ENCODE measurements at regions not wholly inside any gene's neighbourhood (a gene's known extent, or its start where the extent isn't known, plus 50 kb on each side); places are given as distances from the start of the nearest gene placed in this dataset.
"Not testable (repeated sequence)": the region's sequence is repeated elsewhere in the genome, so short reads cannot be mapped to it uniquely, and the experiment has no call there.

DNA sequence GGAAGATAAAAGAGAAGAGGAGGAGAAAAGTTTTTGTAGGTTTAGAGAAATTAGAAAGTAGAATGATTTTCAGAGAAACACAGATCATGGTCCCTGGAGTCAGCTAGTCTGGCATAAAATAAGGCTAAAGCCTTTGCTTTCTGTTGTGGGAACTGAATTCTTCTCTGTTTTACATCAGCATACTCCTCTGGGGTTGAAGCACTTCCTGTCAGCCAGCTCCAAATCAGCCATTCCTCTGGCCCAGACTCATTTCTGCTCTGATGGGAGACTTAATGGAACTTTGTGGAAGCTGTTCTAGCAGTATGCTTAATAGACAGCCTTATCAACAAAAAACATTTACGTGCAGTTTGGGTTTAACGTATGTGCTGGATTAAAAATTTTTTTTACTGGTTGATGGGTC lies 143.2 kb downstream of the HMHB1 start:
- DNase-seq (ENCODE audit: low spot score) = no peak

DNA sequence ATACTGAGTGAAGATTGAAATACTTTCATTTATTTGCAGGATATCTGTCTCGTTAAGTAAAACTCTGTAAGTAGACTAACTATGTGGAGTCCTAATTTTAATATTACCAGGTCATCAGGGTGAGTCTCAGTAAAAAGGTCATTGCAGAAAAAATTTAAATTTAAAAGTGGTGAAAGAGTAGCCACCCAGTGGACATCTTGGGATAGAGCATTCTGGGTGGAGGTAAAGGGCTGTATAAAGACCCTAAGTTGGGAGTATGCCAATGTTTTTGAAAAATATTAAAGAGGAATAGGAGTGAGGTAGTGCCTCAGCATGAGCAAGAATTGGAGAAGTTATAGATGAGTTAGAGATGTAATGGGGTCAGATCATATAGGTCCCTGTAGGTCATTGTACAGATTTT lies 145.5 kb downstream of the HMHB1 start:
- no peak for DNase-seq (ENCODE audit: low spot score)

DNA sequence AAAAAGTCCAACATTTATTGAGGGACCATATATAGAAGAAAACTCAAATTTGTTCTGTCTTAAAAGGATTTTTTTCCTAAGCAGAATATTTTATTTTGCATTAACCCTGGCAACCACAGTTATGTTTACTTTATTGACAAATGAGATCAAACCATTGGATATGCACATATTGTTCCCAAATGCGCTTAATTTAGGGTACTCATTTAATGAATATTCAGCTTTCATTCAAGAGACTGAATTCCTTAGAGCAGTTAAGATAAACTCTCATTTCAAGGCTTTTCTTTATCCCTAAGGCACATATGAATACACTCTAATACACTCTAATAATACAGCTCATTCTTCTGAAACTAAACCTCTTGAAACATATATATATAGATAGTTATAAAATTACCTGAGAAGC lies 150.2 kb downstream of the HMHB1 start:
- no peak for DNase-seq (ENCODE audit: low spot score)

DNA sequence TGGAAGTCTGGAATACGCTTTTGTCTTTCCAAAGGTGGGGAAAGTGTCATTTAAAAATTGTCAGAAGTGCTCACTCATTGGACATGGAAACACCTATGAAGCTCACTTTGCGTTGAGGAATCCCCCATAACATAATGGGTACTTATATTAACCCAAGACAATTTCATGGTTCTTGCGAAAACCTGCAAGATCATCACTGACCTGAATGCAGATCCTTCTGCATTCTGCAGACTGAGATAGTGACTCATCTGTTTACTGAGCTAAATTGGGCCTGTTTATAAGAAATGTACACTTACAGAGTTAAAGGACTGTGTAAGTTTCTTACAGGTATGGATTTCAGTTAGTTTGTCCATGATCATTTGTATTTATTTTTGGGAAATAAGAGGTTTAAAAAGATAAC lies 153.0 kb downstream of the HMHB1 start:
- no peak for DNase-seq (ENCODE audit: low spot score)

DNA sequence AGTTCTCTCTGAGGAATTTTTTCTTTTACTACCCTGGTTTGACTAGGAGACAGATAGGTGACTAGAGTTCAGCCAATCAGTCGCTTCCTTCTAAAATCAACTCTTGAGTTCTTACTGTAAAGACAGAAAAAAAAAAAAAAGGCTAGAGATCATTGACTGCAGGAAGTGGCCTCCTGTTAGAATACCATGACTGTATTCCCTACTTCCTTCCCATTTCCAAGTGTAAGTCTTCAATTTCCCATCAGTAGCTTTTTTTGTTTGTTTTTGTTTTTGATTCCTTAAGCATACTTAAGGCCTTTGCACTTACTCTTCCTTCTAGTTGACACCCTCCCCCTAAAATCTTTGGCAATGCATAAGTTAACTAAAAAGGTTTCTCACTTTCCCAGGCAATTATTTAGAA lies 154.3 kb downstream of the HMHB1 start:
- DNase-seq (ENCODE audit: low spot score) = no peak

DNA sequence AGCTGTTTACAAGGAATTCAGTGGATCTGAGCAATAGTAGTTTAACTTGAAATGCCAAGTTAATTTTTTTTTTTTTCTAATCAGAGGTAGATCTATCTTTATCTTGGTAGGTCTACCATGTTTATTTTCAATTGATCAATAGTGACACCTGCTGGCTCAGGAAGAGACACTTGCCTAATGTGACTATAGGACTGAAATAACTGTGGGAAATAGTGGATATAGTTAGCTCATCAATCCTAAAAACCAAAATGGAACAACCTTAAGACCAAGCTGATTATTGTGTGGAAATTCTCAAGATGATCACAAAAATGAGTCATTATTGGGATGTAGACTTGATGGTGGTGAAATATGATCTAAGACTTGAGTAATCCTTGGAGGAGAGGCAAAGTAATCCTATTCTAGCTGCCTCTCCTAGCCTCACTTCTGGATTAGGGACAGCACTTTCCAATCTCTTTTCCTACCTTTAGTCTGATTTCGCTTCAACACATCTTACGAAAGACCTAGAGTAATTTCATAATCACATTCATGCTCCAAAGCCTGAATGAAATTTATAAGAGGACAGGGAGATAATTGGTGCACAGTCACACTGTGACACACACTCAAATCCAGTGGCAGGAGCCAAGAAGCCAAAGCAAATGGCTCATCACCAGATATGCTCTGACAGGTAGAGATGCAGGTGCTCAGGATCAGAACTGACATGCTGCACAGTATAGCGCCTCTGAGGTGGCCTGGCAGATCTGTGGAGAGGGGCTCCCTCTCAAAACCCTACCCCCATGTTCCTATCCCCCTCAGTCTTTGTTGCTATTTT lies 156.3 kb downstream of the HMHB1 start:
- peak; percentile 10 for DNase-seq (ENCODE audit: low spot score)

DNA sequence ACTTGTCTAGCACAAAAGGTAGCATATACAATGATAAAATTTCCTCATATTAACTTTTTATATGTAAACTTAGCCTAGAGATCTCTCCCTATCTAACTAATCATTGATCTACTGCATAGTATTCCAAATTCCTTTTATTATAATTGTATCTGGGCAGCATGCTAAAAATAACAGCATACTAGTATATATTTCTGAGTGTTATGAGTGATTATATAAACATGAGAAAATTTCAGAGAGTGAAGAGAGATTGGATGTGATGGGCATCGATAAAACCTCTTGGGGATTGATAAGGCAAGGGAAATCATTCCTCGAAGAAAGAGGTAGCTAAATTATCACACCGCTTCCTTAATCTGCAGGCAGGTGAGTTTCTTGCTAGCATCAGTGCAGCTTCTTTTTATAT lies 158.2 kb downstream of the HMHB1 start:
- no peak for DNase-seq (ENCODE audit: low spot score)

DNA sequence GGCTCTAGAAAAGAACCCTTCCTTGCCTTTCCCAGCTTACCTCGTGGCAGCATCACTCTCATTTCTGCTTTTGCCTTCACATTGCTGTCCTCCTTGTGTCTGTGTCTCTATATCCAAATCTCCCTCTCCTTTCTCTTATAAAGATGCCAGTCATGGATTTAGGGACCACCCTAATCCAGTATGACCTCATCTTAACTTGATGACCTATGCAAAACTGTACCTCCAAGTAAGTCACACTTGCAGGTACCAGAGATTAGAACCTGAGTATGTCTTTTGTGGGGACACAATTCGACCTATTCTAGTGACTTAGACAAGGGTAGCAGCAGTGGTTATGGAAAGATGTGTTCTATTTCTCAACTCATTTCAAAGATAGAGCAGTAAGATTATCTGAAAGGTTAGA lies 160.1 kb downstream of the HMHB1 start:
- DNase-seq (ENCODE audit: low spot score) = no peak

DNA sequence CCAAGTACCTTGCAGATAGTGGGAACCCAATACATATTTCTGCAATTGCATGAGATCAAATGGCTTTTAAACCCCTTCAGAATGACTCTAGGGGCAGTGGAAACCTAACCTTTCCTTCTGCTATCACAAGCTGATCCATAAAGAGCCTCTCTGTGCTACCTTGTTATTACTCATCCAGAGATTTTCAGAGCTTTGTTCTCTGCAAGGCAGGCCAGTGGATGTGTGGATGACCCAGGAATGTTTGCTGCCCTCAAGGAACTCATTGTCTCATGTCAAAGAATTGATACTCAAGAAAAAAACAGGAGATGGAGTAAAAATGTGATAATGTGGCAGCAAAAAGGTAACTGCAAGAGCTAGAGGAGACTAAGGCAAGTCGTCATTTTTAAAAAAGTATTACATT lies 164.1 kb downstream of the HMHB1 start:
- no peak for DNase-seq (ENCODE audit: low spot score)

DNA sequence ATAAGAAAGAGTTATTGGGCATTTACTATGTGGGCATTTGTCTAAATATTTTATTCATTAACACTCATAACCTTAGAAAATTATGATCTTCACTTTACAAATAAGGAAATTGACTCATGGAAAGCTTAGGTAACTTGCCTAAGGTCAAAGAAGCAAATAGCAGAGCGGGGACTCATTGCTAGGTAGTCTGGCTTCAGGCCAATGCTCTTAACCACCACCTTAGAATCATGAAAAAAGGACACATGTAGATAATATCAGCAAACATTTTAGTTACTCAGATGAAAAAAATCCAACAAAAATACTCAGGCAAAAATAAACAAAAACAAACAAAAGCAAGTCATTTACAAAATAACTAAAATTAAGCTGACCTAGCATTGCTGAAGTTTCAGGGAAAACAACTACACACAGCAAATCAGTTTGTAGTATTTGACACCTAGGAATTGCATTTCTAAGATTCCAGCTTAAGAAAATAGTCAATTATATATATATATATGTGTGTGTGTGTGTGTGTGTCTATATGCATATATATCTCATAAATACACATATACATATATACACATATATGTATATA lies 166.0 kb downstream of the HMHB1 start:
- DNase-seq (ENCODE audit: low spot score) = no peak

DNA sequence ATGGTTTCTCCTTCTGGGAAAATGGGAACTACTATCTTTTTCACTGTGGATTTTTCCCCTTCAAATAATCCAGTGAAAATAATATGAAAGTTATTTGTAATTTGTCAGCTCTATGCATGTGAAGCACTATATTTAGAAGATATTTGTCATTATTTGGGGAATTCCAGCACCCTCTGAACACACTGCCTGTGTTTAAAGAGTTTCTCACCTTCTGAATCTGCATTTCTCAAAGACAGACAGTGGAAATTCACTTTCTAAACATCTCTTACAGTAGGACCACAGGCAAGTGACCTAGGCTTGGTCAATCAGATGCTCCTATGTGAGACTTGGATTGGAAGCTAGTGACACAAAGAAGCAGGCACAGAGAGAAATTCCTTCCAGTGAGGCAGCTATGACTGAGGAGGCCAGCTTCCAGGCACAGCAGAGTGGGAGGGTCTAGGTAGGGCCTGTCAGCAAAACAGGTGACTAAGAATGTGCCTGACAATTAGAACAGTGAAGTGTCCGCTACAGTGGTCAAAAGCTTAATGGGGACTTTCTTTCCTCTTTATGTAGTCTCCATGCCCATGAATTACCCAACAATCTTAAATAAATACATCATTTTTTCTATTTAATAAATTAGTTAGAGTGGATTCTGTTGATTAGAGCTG lies 167.2 kb downstream of the HMHB1 start:
- no peak for DNase-seq (ENCODE audit: low spot score)

DNA sequence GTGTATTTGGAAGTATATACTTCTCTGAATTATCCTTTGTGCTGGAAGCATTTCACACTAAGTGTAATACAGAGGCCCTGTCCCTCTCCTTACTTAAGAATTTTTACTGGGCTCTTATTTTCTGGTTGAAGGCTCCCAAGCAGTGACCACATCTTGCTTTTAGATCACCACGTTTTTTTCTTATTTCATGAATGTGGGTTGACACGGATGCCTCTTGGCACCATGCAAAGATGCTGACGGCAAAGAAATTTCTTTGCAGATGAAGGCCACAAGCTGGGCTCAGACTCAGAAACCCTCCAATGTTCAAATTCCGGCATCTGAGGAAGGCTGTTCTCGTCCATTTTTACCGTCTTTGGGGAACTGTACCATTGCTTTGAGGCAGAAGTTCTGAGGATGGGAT lies 168.5 kb downstream of the HMHB1 start:
- no peak for DNase-seq (ENCODE audit: low spot score)

DNA sequence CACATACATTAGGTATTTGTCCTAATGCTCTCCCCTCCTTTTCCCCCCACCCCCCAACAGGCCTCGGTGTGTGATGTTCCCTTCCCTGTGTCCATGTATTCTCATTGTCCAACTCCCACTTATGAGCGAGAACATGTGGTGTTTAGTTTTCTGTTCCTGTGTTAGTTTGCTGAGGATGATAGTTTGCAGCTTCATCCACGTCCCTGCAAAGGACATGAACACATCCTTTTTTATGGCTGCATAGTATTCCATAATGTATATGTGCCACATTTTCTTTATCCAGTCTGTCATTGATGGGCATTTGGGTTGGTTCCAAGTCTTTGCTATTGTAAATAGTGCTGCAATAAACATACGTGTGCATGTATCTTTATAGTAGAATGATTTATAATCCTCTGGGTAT lies 171.0 kb downstream of the HMHB1 start:
- not testable (repeated sequence) for DNase-seq (ENCODE audit: low spot score)

DNA sequence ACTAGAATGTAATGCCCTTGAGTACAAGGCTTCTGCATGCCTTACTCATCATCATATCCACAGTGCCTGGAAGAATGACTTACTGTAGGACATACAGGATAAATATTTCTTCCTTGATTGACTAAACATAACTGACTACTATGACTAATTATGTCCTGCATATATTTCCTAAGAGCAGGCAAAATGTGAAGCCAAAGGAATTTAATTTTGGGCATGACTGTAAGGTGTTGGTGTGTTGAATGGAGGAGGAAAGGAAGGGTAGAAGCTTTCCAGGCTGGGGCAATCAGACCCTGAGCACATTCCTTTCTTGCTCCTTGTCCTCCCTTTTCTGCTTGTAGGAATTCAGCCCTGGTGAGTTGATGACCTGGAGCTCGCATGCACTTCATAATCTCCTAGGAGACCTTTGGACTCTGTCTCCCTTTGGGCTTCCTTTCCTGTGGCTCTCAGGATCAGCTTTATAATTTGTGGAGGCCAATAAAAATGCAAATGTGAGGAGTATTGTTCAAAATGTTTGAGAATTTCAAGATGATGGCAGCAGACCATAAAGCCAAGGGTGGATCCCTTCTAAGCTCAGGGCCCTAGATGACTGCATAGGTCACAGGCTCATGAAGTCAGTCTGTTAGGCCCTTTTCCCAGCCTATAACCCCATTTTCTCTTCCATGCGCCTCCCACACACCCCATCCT lies 174.0 kb downstream of the HMHB1 start:
- peak; percentile 1 for DNase-seq (ENCODE audit: low spot score)

DNA sequence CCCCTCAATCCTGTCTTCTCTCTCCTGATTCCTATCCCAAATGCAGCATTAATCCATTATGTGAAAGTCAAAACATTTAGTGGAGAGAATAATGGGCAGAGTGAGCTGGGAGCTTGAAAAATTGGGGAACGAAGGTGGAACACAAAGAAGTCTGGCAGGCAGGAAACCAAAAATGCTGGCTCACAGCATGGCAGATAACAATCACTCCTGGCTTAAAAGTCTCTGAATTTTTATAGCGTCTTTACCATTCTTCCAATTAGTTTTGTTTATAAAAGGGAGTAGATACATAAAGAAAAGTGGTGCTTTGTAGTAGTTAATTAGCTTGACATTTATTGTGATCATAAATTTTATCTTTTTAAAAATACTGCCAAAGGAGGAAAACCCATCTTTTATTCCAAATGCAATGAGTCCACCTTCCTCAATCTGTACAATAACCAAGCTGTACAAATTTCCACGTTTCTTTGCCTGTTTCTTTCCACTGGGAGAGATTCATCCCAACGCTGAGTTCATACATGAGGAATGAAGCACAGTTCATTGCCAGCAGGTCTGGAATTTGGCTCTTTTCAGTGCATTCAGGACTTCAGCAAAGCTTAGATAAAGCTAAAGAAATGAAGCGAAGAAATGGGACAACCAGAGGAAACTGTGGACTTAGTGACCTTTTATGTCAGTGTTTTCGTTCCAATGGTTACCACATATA lies 174.7 kb downstream of the HMHB1 start:
- no peak for DNase-seq (ENCODE audit: low spot score)

DNA sequence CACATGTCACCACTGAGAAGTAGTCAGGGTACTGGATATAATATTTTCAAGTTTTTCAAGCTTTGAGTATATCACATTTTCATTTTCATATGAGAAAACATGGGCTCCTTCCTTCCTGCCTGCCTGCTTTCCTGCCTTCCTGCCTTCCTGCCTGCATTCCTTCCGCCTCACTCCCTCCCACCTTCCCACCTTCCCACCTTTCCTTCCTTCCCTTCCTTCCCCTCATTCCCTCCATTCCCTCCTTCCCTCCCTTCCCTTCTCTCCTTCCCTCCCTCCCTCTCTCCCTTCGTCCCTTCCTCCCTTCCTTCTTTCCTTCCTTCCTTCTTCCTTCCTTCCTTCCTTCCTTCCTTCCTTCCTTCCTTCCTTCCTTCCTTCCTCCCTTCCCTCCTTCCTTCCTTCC lies 175.3 kb downstream of the HMHB1 start:
- no peak for DNase-seq (ENCODE audit: low spot score)

DNA sequence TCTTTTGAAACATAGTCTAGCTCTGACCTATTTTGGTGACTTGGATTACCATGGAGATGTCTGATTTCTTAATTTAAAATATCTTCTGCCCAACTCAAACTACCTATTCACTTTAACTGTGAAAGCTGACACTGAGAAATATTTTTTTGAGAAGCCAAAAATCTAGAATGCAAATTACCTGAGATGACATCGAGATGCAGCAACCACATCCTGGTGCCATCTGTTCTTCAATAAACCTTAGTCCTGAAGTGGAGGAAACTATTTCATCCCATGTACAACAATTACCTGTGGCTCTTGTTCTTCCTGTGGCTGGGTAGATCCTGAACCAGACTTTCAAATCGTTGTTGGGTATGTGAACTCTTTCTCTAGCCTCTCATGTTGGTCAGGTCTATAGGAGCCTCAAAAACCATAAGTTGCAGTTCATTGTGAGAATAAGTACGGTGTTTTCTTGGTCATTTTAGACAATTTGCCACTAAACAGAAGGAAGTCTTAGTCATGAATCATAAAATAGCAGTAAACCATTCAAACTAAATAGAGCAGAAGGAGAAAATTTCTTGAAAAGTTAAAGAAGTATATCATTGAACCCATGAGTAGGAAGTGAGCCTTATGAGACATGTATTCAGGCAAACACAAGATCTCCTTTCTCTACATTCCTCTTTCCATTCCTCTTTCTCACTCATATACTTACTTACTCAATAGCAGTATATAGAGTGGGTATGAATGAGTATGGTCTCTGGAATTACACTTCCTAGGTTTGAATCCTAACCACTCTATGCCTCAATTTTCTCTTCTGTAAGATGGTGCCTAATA lies 176.0 kb downstream of the HMHB1 start:
- DNase-seq (ENCODE audit: low spot score) = no peak

DNA sequence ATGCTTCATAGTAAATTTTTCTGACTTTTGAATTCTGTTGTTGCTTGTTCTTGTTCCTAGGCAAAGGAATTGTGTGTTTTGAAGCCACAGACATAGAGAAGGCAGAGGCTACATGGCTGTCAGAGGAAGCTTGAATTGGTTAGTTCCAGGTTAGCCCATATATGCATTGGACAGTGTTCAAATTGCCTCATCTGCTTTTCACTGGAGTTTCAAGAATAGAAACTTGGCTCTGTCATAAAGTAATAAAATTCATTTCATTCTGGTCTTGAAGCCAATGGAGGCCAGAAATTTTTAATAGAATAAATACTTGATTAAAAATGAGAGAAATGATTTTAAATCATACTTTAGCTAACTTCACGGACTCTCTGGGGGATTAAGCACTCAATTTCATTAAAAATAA lies 178.0 kb downstream of the YIPF5 start:
- DNase-seq (ENCODE audit: low spot score) = no peak

DNA sequence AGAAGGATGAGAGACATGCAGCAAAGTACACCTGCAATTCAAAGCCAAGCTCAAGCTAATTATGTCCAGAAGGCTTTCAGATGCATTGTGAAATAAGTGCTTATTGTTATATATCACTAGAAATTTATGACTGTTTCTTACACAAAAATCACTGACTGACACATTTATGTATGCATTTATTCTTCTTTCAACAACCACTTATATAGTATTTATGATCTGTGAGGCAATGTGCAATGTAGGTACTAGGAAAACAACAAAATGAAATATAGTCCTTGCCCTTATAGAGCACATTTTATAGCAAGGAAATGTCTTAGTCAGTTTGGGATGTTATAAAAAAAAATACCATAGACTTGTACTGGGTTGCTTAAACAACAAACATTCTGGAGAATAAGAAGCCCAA lies 167.6 kb downstream of the YIPF5 start:
- DNase-seq (ENCODE audit: low spot score) = no peak

DNA sequence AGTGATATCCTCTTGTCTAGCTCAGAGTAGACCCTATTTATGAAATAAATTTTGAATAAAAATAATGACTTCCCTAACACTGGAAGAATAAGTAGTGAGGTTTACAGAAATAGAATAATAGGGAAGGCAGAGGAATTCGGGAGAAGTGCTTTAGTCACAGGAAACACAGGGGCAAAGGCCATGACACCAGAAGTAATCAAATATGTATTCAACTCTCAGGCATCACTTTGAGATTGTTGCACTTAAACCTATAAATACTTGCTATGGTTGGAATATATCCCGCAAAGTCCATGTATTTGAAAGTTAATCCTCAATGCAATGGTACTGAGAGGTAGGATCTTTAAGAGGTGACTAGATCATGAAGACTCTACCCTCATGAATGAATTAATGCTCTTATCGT lies 166.8 kb downstream of the YIPF5 start:
- no peak for DNase-seq (ENCODE audit: low spot score)

DNA sequence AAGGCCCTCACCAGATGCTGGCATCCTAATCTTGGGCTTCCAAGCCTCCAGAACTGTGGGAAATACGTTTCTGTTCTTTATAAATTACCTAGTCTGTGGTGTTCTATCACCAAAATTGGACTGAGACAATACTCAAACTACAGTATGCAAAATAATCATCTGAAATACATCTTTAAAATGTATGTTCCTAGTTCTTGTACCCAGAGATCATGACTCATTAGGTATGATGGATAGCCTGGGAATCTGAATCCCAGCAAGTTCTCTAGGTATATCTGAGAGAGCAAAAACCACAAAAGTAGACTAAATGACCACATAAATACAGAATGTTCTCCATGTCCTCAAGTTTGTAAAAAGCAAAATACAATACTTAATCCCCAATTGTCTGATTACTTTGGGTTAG lies 166.3 kb downstream of the YIPF5 start:
- DNase-seq (ENCODE audit: low spot score) = no peak

DNA sequence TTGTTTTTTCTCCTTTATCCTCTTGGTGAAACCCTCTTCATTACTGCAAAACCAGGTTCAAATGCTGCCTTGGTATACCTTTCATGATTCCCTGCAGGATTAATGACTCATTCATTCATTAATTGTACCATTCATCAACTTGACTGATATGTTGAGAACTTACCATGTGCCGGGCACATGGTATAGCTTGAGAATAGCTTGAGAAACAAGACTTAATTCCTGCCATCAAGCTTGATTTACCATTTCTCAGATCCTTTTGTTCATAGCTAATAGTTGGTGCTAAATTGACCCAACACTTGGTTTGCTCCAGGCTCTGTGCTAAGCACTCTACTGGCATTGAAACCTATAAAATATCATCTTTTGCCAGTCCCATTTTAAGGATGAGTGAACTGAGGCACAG lies 165.7 kb downstream of the YIPF5 start:
- DNase-seq (ENCODE audit: low spot score) = no peak

Data from HuH-7 (cell line).